B cell (primary cell): ENCODE measurements at regions not wholly inside any gene's neighbourhood (a gene's known extent, or its start where the extent isn't known, plus 50 kb on each side); places are given as distances from the start of the nearest gene placed in this dataset.

Source experiments
- EZH2 ChIP-seq: IDR thresholded peaks from 2 replicates; pipeline ENCODE4 v1.6.1; 2012; ENCODE audit warnings: borderline replicate concordance, low read depth, mild to moderate bottlenecking, moderate library complexity, low read length; ENCODE audit not compliant: insufficient read depth, poor library complexity, severe bottlenecking
- TF ChIP-seq, protein P1 (sequence below): fragments of 200-600 bp; IDR thresholded peaks from one replicate; pipeline ENCODE4 v1.8.0; 2022; ENCODE audit warnings: antibody characterized with exemption, mild to moderate bottlenecking

DNA sequence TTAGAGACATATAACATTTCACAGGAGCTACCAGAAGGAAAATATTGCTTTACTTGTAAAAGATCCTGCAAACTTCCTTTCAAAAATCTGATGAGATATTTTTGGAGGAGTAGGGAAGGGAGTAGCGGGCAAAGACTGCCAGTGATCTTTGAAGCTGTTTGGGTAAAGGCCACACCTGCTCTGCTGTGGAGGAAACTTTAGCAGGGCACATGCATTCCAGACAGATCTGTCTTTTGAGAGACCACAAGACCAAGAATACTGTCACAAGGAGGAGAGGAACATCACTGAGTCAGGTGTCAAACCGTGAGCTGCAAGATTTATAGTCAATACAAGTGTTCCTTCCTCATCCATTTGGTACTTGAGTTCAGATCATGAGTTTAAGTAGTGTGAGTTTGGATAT lies 654.4 kb downstream of the DNAJB9 start:
- TF ChIP-seq, protein P1, sequence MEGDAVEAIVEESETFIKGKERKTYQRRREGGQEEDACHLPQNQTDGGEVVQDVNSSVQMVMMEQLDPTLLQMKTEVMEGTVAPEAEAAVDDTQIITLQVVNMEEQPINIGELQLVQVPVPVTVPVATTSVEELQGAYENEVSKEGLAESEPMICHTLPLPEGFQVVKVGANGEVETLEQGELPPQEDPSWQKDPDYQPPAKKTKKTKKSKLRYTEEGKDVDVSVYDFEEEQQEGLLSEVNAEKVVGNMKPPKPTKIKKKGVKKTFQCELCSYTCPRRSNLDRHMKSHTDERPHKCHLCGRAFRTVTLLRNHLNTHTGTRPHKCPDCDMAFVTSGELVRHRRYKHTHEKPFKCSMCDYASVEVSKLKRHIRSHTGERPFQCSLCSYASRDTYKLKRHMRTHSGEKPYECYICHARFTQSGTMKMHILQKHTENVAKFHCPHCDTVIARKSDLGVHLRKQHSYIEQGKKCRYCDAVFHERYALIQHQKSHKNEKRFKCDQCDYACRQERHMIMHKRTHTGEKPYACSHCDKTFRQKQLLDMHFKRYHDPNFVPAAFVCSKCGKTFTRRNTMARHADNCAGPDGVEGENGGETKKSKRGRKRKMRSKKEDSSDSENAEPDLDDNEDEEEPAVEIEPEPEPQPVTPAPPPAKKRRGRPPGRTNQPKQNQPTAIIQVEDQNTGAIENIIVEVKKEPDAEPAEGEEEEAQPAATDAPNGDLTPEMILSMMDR, result no peak
- TF ChIP-seq EZH2, result no peak
